IMR-90 (cell line): ENCODE measurements at regions not wholly inside any gene's neighbourhood (a gene's known extent, or its start where the extent isn't known, plus 50 kb on each side); places are given as distances from the start of the nearest gene placed in this dataset.

Experiments used
- ATAC-seq: fragments of 200-7000 bp; cut with Tn5 transposase; 2 replicates; pipeline ENCODE4 v1.9.1; 2020; ENCODE audit warnings: low read depth, mild to moderate bottlenecking, moderate library complexity
- BruUV-seq: library from RNA; stranded (reverse); fragments of 400-500 nt; replicated peaks from 2 replicates; lab custom pipeline; 2021; lab: Mats Ljungman, UMichigan
- CTCF ChIA-PET: fragments of 300-600 bp; formaldehyde crosslinking; extraction: SDS; loops from one replicate; lab custom pipeline; 2021; ENCODE audit warnings: antibody characterized with exemption; lab: Yijun Ruan, JAX
- POLR2A ChIA-PET: fragments of 300-600 bp; sonication (Branson Sonifier 250); formaldehyde crosslinking; loops from one replicate; lab custom pipeline; 2022; ENCODE audit warnings: antibody characterized with exemption; ENCODE audit not compliant: unreplicated experiment; lab: Charles Lee
- DNase-seq: peaks from one replicate; pipeline ENCODE4 v3.0.0; 2013
- H2AFZ ChIP-seq: replicated peaks from 2 replicates; pipeline ENCODE3; 2013; ENCODE audit warnings: low read length, mild to moderate bottlenecking; ENCODE audit not compliant: poor library complexity
- H2AK5ac ChIP-seq: 2 replicates; pipeline ENCODE4 v1.6.1; 2013; ENCODE audit warnings: low read depth, low read length, inconsistent platforms
- H2AK9ac ChIP-seq: replicated peaks from 2 replicates; pipeline ENCODE3; 2013; ENCODE audit warnings: mild to moderate bottlenecking, low read depth, low read length, moderate library complexity; ENCODE audit not compliant: poor library complexity
- H2BK120ac ChIP-seq: 2 replicates; pipeline ENCODE4 v1.6.1; 2013; ENCODE audit warnings: low read depth, low read length, inconsistent platforms
- H2BK15ac ChIP-seq: 3 replicates; pipeline ENCODE4 v1.6.1; 2013; ENCODE audit warnings: low read depth, low read length, inconsistent platforms
- H2BK20ac ChIP-seq: 2 replicates; pipeline ENCODE4 v1.6.1; 2013; ENCODE audit warnings: low read depth, mild to moderate bottlenecking, inconsistent platforms, low read length, moderate library complexity
- H2BK5ac ChIP-seq: 2 replicates; pipeline ENCODE4 v1.6.1; 2013; ENCODE audit warnings: mild to moderate bottlenecking, low read depth, low read length, inconsistent platforms; ENCODE audit not compliant: poor library complexity, severe bottlenecking
- H3K14ac ChIP-seq: replicated peaks from 2 replicates; pipeline ENCODE4 v1.6.1; 2013; ENCODE audit warnings: low read depth, low read length, inconsistent platforms
- H3K18ac ChIP-seq: 2 replicates; pipeline ENCODE4 v1.6.1; 2013; ENCODE audit warnings: low read depth, low read length, control low read depth
- H3K23ac ChIP-seq: 2 replicates; pipeline ENCODE4 v1.6.1; 2013; ENCODE audit warnings: low read depth, low read length, inconsistent platforms
- H3K27ac ChIP-seq: 2 replicates; pipeline ENCODE4 v1.5.1; 2013; ENCODE audit warnings: mild to moderate bottlenecking, control low read depth, low read length; ENCODE audit not compliant: insufficient read depth
- H3K27me3 ChIP-seq: 2 replicates; pipeline ENCODE4 v1.6.1; 2013; ENCODE audit warnings: low read length; ENCODE audit not compliant: control insufficient read depth, insufficient read depth
- H3K36me3 ChIP-seq: 2 replicates; pipeline ENCODE4 v1.6.1; 2013; ENCODE audit warnings: low read length, mixed read lengths; ENCODE audit not compliant: control insufficient read depth, insufficient read depth
- H3K4ac ChIP-seq: 2 replicates; pipeline ENCODE4 v1.6.1; 2013; ENCODE audit warnings: low read depth, low read length, inconsistent platforms
- H3K4me1 ChIP-seq: 2 replicates; pipeline ENCODE4 v1.6.1; 2013; ENCODE audit warnings: low read length, mixed read lengths; ENCODE audit not compliant: control insufficient read depth, insufficient read depth
- H3K4me2 ChIP-seq: 2 replicates; pipeline ENCODE4 v1.6.1; 2013; ENCODE audit warnings: low read depth, mild to moderate bottlenecking, control low read depth, low read length, moderate library complexity
- H3K4me3 ChIP-seq: 2 replicates; pipeline ENCODE4 v1.5.1; 2013; ENCODE audit warnings: low read depth, mild to moderate bottlenecking, control low read depth, low read length, moderate library complexity; ENCODE audit not compliant: insufficient read depth
- H3K56ac ChIP-seq: 2 replicates; pipeline ENCODE4 v1.6.1; 2013; ENCODE audit warnings: low read length, inconsistent platforms; ENCODE audit not compliant: insufficient read depth; ENCODE audit errors: extremely low read depth
- H3K79me1 ChIP-seq, 2 experiments: 2 replicates each; pipeline ENCODE4 v1.6.1; 2013; ENCODE audit warnings: low read length in 2 of 2, inconsistent platforms in 1 of 2, low read depth in 1 of 2
- H3K9ac ChIP-seq: 2 replicates; pipeline ENCODE4 v1.6.1; 2013; ENCODE audit warnings: low read depth, low read length, control low read depth
- H3K9me1 ChIP-seq: 2 replicates; pipeline ENCODE4 v1.6.1; 2013; ENCODE audit warnings: low read length, inconsistent platforms; ENCODE audit not compliant: insufficient read depth
- H3K9me3 ChIP-seq: 2 replicates; pipeline ENCODE4 v1.6.1; 2013; ENCODE audit warnings: low read length; ENCODE audit not compliant: control insufficient read depth, insufficient read depth
- H4K20me1 ChIP-seq: 2 replicates; pipeline ENCODE4 v1.6.1; 2013; ENCODE audit warnings: low read length, inconsistent platforms; ENCODE audit not compliant: insufficient read depth
- H4K5ac ChIP-seq: 2 replicates; pipeline ENCODE4 v1.6.1; 2013; ENCODE audit warnings: mild to moderate bottlenecking, low read depth, low read length, control low read depth
- H4K8ac ChIP-seq, 2 experiments: 2 replicates each; pipeline ENCODE4 v1.6.1; 2013; ENCODE audit warnings: low read depth in 2 of 2, low read length in 2 of 2, control low read depth in 1 of 2, inconsistent platforms in 1 of 2
- H4K91ac ChIP-seq: 2 replicates; pipeline ENCODE4 v1.6.1; 2013; ENCODE audit warnings: low read depth, low read length, inconsistent platforms; ENCODE audit not compliant: insufficient read depth
- CTCF ChIP-seq: conservative IDR thresholded peaks from 2 replicates; pipeline ENCODE4 v1.5.1; 2012; ENCODE audit warnings: mild to moderate bottlenecking, low read depth, low read length, improper control_type of control experiment
- MAFK ChIP-seq: IDR thresholded peaks from 2 replicates; pipeline ENCODE4 v1.6.1; 2012; ENCODE audit warnings: low read depth, low read length, improper control_type of control experiment
- POLR2A ChIP-seq: IDR thresholded peaks from 2 replicates; pipeline ENCODE4 v1.6.1; 2012; ENCODE audit warnings: mild to moderate bottlenecking, low read depth, low read length
- SMC3 ChIP-seq: fragments of 150-350 bp; IDR thresholded peaks from 2 replicates; pipeline ENCODE4 v1.6.1; 2016; ENCODE audit warnings: low read depth, mild to moderate bottlenecking, antibody characterized with exemption, low read length, moderate library complexity
- WGBS, 2 experiments: methylation state at CpG; one replicate each; pipeline versions ENCODE4 v1.1.5 to v1.1.7; 2013; ENCODE audit warnings: missing lambda C conversion rate in 2 of 2; ENCODE audit not compliant: insufficient read length in 1 of 2; ENCODE audit errors: extremely low coverage in 2 of 2; 5-methylcytosine and 5-hydroxymethylcytosine counted together
- dilution Hi-C: fragments of 300-500 bp; cut with HindIII; formaldehyde crosslinking; loops from one replicate; pipeline ENCODE4 v1.14.3; 2018; ENCODE audit warnings: low sequenced_read_pairs; ENCODE audit not compliant: unreplicated experiment
- in situ Hi-C: fragments of 300-500 bp; cut with MboI; formaldehyde crosslinking; loops from 3 replicates; pipeline ENCODE4 v1.14.3; 2019; ENCODE audit warnings: low sequenced_read_pairs, inconsistent platforms, mixed read lengths
- intact Hi-C: fragments of 100-400 bp; cut with micrococcal nuclease; formaldehyde crosslinking; loops from 2 replicates; pipeline ENCODE4 v1.10.0; 2022

GRCh38 chr3:18233987-18234716, 191.0 kb downstream of the SATB1 start:
- Histone ChIP-seq H2BK15ac (no peak overlapping the region), H4K8ac (no peak overlapping the region), H2AK9ac (no peak overlapping the region), H3K4me1 (no peaks in the 10 kb centered on the region; the same call in 1 of the 2 replicates), H3K18ac (no peak overlapping the region), H3K79me1 (no peaks in the 10 kb centered on the region), H3K56ac (no peak overlapping the region), H3K9me1 (no peaks in the 10 kb centered on the region), H3K36me3 (no peaks in the 10 kb centered on the region), H2BK20ac (no peak overlapping the region), H4K20me1 (no peaks in the 10 kb centered on the region), H3K9ac (no peak overlapping the region), H3K4me2 (no peak overlapping the region), H2BK120ac (no peak overlapping the region), H3K27me3 (no peaks in the 10 kb centered on the region), H3K4me3 (no peak overlapping the region), H3K9me3 (no peaks in the 10 kb centered on the region), H3K4ac (no peak overlapping the region), H4K91ac (no peak overlapping the region), H3K27ac (no peak overlapping the region), H3K14ac (no peak overlapping the region), H3K23ac (no peak overlapping the region), H2BK5ac (no peak overlapping the region), H2AFZ (no peak overlapping the region), H2AK5ac (no peak overlapping the region), H4K5ac (no peak overlapping the region)
- ChIA-PET CTCF (no interaction called here), POLR2A (no interaction called here)
- 58% methylated on average over 2 of the region's 10 CpGs; no CpG with 5 or more reads in 1 of the 2 experiments for WGBS, 2 experiments
- dilution Hi-C loops (no loop called here), intact Hi-C loops (no loop called here), in situ Hi-C loops (no loop called here)
- no peak for DNase-seq
- BruUV-seq = no TSS peak
- TF ChIP-seq SMC3 (no peak), POLR2A (no peak), MAFK (peak; percentile 59), CTCF (no peak)
- ATAC-seq = no peak
